Lung (tissue), 11 donors: ENCODE measurements at regions not wholly inside any gene's neighbourhood (a gene's known extent, or its start where the extent isn't known, plus 50 kb on each side); places are given as distances from the start of the nearest gene placed in this dataset.
A peak's percentile ranks its signal among the peaks of the same experiment; 100 is the strongest.

ENCODE experiments used
- ATAC-seq: fragments of 200-7000 bp; cut with Tn5 transposase; one replicate; pipeline ENCODE4 v1.9.1; 2020; ENCODE audit warnings: moderate number of reproducible peaks; ENCODE audit not compliant: insufficient read depth, low FRiP score
- DNase-seq, 3 donors: peaks; one replicate each; pipeline ENCODE4 v3.0.0-alpha.2; 2013 to 2017
- H3K27ac ChIP-seq, 2 donors: one replicate each; pipeline ENCODE4 v1.5.1; 2013; ENCODE audit warnings: mild to moderate bottlenecking in 2 of 2, moderate library complexity in 2 of 2, control low read depth in 1 of 2, inconsistent platforms in 1 of 2, low read depth in 1 of 2, low read length in 1 of 2
- H3K27me3 ChIP-seq, 3 donors: one replicate each; pipeline ENCODE4 v1.5.1; 2013; ENCODE audit warnings: low read length in 2 of 3; ENCODE audit not compliant: control insufficient read depth in 3 of 3, insufficient read depth in 3 of 3
- H3K36me3 ChIP-seq, 4 donors: one replicate each; pipeline ENCODE4 v1.5.1; 2013; ENCODE audit warnings: low read length in 4 of 4, mild to moderate bottlenecking in 1 of 4, moderate library complexity in 1 of 4; ENCODE audit not compliant: control insufficient read depth in 4 of 4, insufficient read depth in 4 of 4
- H3K4me1 ChIP-seq, 5 donors: one replicate each; pipeline ENCODE4 v1.5.1; 2013; ENCODE audit warnings: low read length in 5 of 5, mild to moderate bottlenecking in 2 of 5, moderate library complexity in 1 of 5; ENCODE audit not compliant: control insufficient read depth in 5 of 5, insufficient read depth in 5 of 5
- H3K4me3 ChIP-seq: one replicate; pipeline ENCODE4 v1.5.1; 2013; ENCODE audit warnings: mild to moderate bottlenecking, control low read depth, moderate library complexity
- H3K9ac ChIP-seq, 2 donors: one replicate each; pipeline ENCODE4 v1.5.1; 2013; ENCODE audit warnings: low read length in 2 of 2, control low read depth in 1 of 2; ENCODE audit not compliant: insufficient read depth in 1 of 2
- H3K9me3 ChIP-seq, 4 donors: one replicate each; pipeline ENCODE4 v1.5.1; 2013; ENCODE audit warnings: low read length in 3 of 4, mild to moderate bottlenecking in 1 of 4, moderate library complexity in 1 of 4; ENCODE audit not compliant: control insufficient read depth in 4 of 4, insufficient read depth in 3 of 4
- WGBS, 2 donors: extraction: QIAGEN DNeasy Blood & Tissue Kit; methylation state at CpG; one replicate each; pipeline ENCODE4 v1.1.7; 2013; 5-methylcytosine and 5-hydroxymethylcytosine counted together
- TF ChIP-seq, protein P1 (sequence below): IDR thresholded peaks from 2 replicates; pipeline ENCODE4 v1.5.1; 2012; ENCODE audit warnings: mild to moderate bottlenecking; ENCODE audit errors: control extremely low read depth, extremely low read depth
- donor health status: control.
- donor health status: control.
- donor health status: Bipolar disorder and iron deficiency.
- donor health status: healthy.
- donor health status: DM: yes; HTN: yes; CAD: no.

DNA sequence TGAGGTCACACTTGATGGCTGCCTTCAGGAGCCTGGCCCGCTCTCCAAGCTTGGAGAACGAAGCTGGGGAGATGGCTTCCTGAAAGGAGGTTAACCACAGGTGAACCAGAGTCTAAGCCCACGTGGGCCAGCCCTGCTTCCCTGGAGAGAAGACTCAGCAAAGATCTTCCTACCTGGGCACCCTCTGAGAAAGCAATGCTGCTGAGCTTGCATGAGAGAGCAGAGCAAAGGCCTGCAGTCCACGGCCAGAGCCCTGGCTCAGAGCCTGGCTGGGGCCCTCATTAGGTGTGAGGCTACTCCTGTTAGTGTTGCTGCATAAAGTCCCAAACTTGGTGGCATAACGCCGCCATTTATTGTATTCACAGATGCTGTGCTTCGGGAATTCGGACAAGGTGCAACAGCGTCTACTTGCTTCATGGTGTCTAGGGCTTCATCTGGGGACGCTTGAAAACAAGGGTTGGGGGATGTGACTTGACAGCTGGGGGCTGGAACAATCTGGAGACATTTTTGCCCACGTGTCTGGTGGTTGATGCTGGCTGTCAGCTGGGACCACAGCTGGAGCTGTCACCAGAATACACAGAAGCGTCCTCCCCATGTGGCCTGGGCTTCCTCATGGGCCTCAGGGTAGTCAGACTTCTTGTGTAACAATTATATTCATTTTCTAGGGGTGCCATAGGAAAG lies 87.9 kb upstream of the MEF2A start:
- Histone ChIP-seq H3K4me1 (peaks cover 10 to 67% (median 20%) of the 10 kb centered on the region in 5 donors), H3K9ac (no peak overlapping the region), H3K27ac (peak overlapping the region in 1 of 2 donors; percentile 28), H3K4me3 (no peak overlapping the region), H3K27me3 (no peaks in the 10 kb centered on the region), H3K36me3 (no peaks in the 10 kb centered on the region), H3K9me3 (no peaks in the 10 kb centered on the region)
- DNase-seq, result peak; percentile 49 to 52 (median 51)
- whole genome bisulfite sequencing, 2 donors, result 70 to 85% methylated on average over 12 of the region's 12 CpGs
- ATAC-seq, result no peak
- TF ChIP-seq, protein P1, sequence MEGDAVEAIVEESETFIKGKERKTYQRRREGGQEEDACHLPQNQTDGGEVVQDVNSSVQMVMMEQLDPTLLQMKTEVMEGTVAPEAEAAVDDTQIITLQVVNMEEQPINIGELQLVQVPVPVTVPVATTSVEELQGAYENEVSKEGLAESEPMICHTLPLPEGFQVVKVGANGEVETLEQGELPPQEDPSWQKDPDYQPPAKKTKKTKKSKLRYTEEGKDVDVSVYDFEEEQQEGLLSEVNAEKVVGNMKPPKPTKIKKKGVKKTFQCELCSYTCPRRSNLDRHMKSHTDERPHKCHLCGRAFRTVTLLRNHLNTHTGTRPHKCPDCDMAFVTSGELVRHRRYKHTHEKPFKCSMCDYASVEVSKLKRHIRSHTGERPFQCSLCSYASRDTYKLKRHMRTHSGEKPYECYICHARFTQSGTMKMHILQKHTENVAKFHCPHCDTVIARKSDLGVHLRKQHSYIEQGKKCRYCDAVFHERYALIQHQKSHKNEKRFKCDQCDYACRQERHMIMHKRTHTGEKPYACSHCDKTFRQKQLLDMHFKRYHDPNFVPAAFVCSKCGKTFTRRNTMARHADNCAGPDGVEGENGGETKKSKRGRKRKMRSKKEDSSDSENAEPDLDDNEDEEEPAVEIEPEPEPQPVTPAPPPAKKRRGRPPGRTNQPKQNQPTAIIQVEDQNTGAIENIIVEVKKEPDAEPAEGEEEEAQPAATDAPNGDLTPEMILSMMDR, result no peak

- DNase-seq, result no peak
- H3K27ac ChIP-seq, result no peak overlapping the region
- no peak for ATAC-seq
- H3K36me3 ChIP-seq, result no peaks in the 10 kb centered on the region
- TF ChIP-seq, protein P1, result no peak
- no peak overlapping the region for H3K9ac ChIP-seq
- peaks cover 8 to 60% (median 20%) of the 10 kb centered on the region in 5 donors for H3K4me1 ChIP-seq
- WGBS, 2 donors, result 56 to 68% methylated on average over 2 of the region's 2 CpGs
- no peaks in the 10 kb centered on the region for H3K27me3 ChIP-seq
- H3K4me3 ChIP-seq, result no peak overlapping the region
- H3K9me3 ChIP-seq, result no peaks in the 10 kb centered on the region
Measured at GRCh38 chr15:99478977-99479376, 86.8 kb upstream of the MEF2A start.

GRCh38 chr15:99480016-99480810 lies 85.6 kb upstream of the MEF2A start:
- Histone ChIP-seq H3K27me3 (no peaks in the 10 kb centered on the region), H3K4me3 (no peak overlapping the region), H3K36me3 (no peaks in the 10 kb centered on the region), H3K27ac (no peak overlapping the region), H3K4me1 (peaks cover 10 to 51% (median 16%) of the 10 kb centered on the region in 5 donors), H3K9me3 (no peaks in the 10 kb centered on the region), H3K9ac (no peak overlapping the region)
- WGBS, 2 donors, result 88 to 95% methylated on average over 10 of the region's 10 CpGs
- no peak for ATAC-seq
- TF ChIP-seq, protein P1, result no peak
- no peak for DNase-seq
